C4-2B (cell line): ENCODE measurements at regions not wholly inside any gene's neighbourhood (a gene's known extent, or its start where the extent isn't known, plus 50 kb on each side); places are given as distances from the start of the nearest gene placed in this dataset.

Source experiments
- H3K27ac ChIP-seq: fragments of 450-650 bp; 2 replicates; pipeline ENCODE4 v1.5.1; 2017
- ZFX ChIP-seq: fragments of 450-650 bp; IDR thresholded peaks from 2 replicates; pipeline ENCODE4 v1.6.1; 2017
- TF ChIP-seq, protein P1 (sequence below): fragments of 450-650 bp; conservative IDR thresholded peaks from 2 replicates; pipeline ENCODE4 v1.5.1; 2017; ENCODE audit warnings: mild to moderate bottlenecking

DNA sequence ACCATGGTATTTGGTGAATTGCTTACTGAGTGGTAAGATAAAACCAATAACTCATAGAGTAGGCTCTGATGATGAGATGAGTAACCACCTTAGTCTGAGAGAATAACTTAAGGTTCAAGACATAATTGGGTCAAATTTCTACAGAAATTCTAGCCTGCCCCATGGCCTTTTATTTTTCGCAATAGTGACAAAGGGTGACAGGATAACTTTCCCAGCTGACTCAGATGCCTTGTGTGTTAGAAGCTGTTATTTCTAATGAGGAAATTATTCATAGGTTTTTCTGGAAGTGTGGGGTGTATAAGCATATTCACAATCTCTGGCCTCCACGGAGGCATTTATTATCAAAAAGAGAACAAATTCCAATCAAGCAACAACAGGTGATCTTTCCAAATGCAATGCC, 159.0 kb downstream of the NUP35 start:
- TF ChIP-seq, protein P1, sequence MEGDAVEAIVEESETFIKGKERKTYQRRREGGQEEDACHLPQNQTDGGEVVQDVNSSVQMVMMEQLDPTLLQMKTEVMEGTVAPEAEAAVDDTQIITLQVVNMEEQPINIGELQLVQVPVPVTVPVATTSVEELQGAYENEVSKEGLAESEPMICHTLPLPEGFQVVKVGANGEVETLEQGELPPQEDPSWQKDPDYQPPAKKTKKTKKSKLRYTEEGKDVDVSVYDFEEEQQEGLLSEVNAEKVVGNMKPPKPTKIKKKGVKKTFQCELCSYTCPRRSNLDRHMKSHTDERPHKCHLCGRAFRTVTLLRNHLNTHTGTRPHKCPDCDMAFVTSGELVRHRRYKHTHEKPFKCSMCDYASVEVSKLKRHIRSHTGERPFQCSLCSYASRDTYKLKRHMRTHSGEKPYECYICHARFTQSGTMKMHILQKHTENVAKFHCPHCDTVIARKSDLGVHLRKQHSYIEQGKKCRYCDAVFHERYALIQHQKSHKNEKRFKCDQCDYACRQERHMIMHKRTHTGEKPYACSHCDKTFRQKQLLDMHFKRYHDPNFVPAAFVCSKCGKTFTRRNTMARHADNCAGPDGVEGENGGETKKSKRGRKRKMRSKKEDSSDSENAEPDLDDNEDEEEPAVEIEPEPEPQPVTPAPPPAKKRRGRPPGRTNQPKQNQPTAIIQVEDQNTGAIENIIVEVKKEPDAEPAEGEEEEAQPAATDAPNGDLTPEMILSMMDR = no peak
- TF ChIP-seq ZFX = no peak

DNA sequence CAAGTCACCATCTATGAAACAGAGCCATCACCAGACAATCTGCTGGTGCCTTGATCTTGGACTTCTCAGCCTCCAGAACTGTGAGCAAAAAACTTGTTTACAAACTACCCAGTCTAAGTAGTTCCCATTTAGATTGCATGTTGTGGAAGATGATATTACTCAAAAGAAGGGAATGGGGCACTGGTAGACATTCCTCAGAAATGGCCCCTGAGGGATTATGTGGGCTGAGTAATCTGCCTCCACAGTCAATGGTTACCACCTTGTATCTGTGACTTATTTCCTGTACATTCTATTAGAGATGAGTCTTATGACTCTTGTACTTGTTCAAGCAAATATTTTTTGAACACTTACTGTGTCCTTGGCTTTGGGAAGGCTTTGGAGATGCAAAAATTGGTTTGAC, 160.4 kb downstream of the NUP35 start:
- no peak for TF ChIP-seq ZFX
- TF ChIP-seq, protein P1 = no peak
- no peak overlapping the region for H3K27ac ChIP-seq

More for the DNA sequence above, 159.0 kb downstream of the NUP35 start:
- no peak overlapping the region for H3K27ac ChIP-seq

DNA sequence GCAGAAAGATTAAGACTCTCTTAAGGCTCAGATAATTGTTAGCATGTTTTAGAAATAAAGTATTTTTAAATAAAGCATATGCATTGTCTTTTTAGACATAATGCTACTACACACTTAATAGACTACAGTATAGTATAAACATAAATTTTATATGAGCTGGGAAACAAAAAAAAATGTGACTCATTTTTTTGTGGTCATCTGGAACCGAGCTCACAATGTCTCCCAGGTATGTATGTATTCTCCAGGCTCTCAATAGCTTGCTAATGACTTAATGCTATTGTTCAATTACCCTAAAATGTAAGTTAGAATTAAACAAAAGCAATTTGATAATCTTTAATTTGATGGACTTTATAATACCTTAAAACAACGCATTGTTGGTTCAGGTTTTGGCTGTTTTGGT, 167.2 kb downstream of the NUP35 start:
- no peak for TF ChIP-seq ZFX
- TF ChIP-seq, protein P1 = no peak
- no peak overlapping the region for H3K27ac ChIP-seq

DNA sequence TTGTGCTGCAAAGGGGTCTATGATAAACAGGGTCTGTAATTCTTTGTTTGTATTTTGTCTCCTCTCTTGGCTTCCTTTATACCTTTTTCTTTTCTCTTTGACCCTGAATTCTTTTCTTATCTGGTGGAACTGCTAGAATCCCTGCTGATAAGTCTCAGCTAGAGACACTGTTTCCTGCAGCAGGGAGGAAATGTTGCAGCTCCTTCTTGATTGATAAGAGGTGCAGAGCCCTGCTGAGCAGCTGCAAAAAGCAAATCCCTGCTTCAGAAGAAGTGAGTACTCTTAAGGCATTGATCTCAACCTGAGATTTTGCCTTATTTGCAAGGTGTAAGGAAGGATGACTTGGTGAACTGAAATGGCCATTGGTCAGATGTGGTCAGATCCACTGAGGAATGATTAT, 167.8 kb downstream of the NUP35 start:
- TF ChIP-seq, protein P1 = no peak
- TF ChIP-seq ZFX = no peak
- no peak overlapping the region for H3K27ac ChIP-seq

DNA sequence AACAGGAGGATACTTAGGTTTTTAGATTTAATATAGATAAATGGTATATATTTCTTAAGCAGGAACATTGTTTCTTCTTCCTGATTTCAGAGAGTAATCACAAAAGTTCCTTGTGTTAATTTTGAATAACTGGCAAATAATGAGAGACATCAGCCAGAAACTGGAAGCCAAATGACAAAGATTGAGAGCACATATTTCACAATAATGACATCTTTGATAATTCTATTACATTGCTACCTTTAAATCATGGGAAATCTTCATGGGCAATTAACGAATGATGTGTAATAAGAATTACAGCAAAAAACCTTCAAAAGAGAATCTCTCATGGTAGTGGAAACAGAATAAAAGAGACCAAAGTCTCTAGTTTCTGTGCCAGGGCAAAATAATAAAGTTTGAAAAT, 215.1 kb downstream of the NUP35 start:
- no peak for TF ChIP-seq ZFX
- TF ChIP-seq, protein P1 = no peak
- no peak overlapping the region for H3K27ac ChIP-seq

DNA sequence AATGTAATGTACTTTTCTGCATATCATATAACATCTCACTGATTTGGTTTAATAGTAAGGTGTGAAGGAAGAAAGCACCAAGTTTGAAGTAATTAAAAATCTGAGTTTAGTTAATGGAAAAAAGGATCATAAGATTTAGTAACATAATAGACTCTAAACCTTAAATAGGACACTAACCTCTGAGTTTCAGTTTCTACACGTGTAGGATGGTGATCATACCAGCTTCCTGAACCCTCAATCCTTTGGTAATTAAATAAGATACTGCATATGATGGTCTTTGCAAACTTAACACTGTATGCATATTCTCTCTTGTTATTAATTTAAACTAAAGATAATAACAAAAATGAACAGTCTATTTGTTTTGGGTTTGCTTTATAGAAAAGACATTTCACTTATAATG, 216.8 kb downstream of the NUP35 start:
- TF ChIP-seq ZFX = no peak
- TF ChIP-seq, protein P1 = no peak

DNA sequence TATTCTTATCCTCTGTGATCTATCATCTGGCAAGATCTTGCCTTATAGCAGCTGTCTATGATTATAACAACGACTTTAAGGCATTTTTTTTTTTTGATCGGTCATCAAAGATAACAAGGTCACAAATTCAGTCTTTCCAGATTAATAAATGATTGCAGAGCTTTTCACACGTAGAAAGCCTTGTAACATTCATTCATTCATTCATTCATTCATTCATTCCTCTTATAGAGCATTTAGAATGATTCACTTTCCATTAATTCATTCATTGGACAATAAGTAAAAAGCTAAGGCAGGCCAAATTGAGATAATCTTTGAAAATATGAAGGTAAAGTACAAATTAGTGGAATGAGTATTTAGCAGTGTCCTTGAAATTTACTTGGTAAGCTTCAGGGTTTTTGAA, 223.7 kb downstream of the NUP35 start:
- H3K27ac ChIP-seq = no peak overlapping the region
- no peak for TF ChIP-seq ZFX
- TF ChIP-seq, protein P1 = no peak

More for the DNA sequence above, 216.8 kb downstream of the NUP35 start:
- no peak overlapping the region for H3K27ac ChIP-seq
